Neural crest cell (in vitro differentiated cells): ENCODE measurements at regions not wholly inside any gene's neighbourhood (a gene's known extent, or its start where the extent isn't known, plus 50 kb on each side); places are given as distances from the start of the nearest gene placed in this dataset.

Source experiments
- DNase-seq: peaks from one replicate; pipeline ENCODE4 v3.0.0; 2021; ENCODE audit warnings: low read depth, mixed read lengths, low spot score
- H3K27ac Mint-ChIP-seq: one replicate; pipeline ENCODE4 v1.8.0; 2021; ENCODE audit warnings: mild to moderate bottlenecking, mixed read lengths; ENCODE audit not compliant: unreplicated experiment
- H3K27me3 Mint-ChIP-seq: 2 replicates; pipeline ENCODE4 v1.8.0; 2021; ENCODE audit warnings: low read depth, mild to moderate bottlenecking, mixed read lengths
- H3K36me3 Mint-ChIP-seq: 2 replicates; pipeline ENCODE4 v1.8.0; 2021; ENCODE audit warnings: low read depth, mild to moderate bottlenecking, mixed read lengths
- H3K4me1 Mint-ChIP-seq: 2 replicates; pipeline ENCODE4 v1.8.0; 2021; ENCODE audit warnings: mixed read lengths
- H3K4me3 Mint-ChIP-seq: one replicate; pipeline ENCODE4 v1.8.0; 2021; ENCODE audit warnings: mild to moderate bottlenecking, mixed read lengths
- H3K9me3 Mint-ChIP-seq: 2 replicates; pipeline ENCODE4 v1.8.0; 2021; ENCODE audit warnings: mixed read lengths
- CTCF ChIP-seq: fragments of 200-600 bp; sonication (generic); conservative IDR thresholded peaks from 2 replicates; pipeline ENCODE4 v1.5.0; 2021; ENCODE audit warnings: antibody characterized with exemption, mild to moderate bottlenecking

- Mint-ChIP-seq H3K9me3 (peaks cover 11% of the 10 kb centered on the region), H3K36me3 (peaks cover 1% of the 10 kb centered on the region), H3K4me1 (no peaks in the 10 kb centered on the region), H3K27me3 (no peaks in the 10 kb centered on the region), H3K27ac (no peak overlapping the region), H3K4me3 (no peak overlapping the region)
- DNase-seq: no peak
- no peak for TF ChIP-seq CTCF
Measured at GRCh38 chr7:145862212-145862611, 254.4 kb upstream of the CNTNAP2 start.

GRCh38 chr7:145860809-145861208, 255.8 kb upstream of the CNTNAP2 start:
- Mint-ChIP-seq H3K9me3 (peaks cover 9% of the 10 kb centered on the region), H3K36me3 (no peaks in the 10 kb centered on the region), H3K4me3 (no peak overlapping the region), H3K27me3 (no peaks in the 10 kb centered on the region), H3K4me1 (no peaks in the 10 kb centered on the region), H3K27ac (no peak overlapping the region)
- DNase-seq: no peak
- no peak for TF ChIP-seq CTCF

GRCh38 chr7:145850636-145851035, 266.0 kb upstream of the CNTNAP2 start:
- no peaks in the 10 kb centered on the region for H3K36me3 Mint-ChIP-seq
- H3K27me3 Mint-ChIP-seq: no peaks in the 10 kb centered on the region
- TF ChIP-seq CTCF: no peak
- H3K9me3 Mint-ChIP-seq: peaks cover 2% of the 10 kb centered on the region
- H3K27ac Mint-ChIP-seq: no peak overlapping the region
- H3K4me1 Mint-ChIP-seq: no peaks in the 10 kb centered on the region
- no peak for DNase-seq
- H3K4me3 Mint-ChIP-seq: no peak overlapping the region

- Mint-ChIP-seq H3K27ac (no peak overlapping the region), H3K4me3 (no peak overlapping the region), H3K4me1 (no peaks in the 10 kb centered on the region), H3K36me3 (no peaks in the 10 kb centered on the region), H3K9me3 (no peaks in the 10 kb centered on the region), H3K27me3 (no peaks in the 10 kb centered on the region)
- peak; percentile 60 for TF ChIP-seq CTCF
- peak; percentile 35 for DNase-seq
Measured at GRCh38 chr7:145848691-145849090, 267.9 kb upstream of the CNTNAP2 start.

- TF ChIP-seq CTCF: no peak
- no peaks in the 10 kb centered on the region for H3K27me3 Mint-ChIP-seq
- H3K36me3 Mint-ChIP-seq: no peaks in the 10 kb centered on the region
- H3K27ac Mint-ChIP-seq: no peak overlapping the region
- H3K4me3 Mint-ChIP-seq: no peak overlapping the region
- H3K4me1 Mint-ChIP-seq: no peaks in the 10 kb centered on the region
- DNase-seq: no peak
- H3K9me3 Mint-ChIP-seq: no peaks in the 10 kb centered on the region
Measured at GRCh38 chr7:145845345-145845744, 271.3 kb upstream of the CNTNAP2 start.

GRCh38 chr7:145839814-145840213, 276.8 kb upstream of the CNTNAP2 start:
- H3K36me3 Mint-ChIP-seq: no peaks in the 10 kb centered on the region
- H3K9me3 Mint-ChIP-seq: peaks cover 8% of the 10 kb centered on the region
- no peak for TF ChIP-seq CTCF
- H3K27me3 Mint-ChIP-seq: no peaks in the 10 kb centered on the region
- no peak overlapping the region for H3K27ac Mint-ChIP-seq
- no peaks in the 10 kb centered on the region for H3K4me1 Mint-ChIP-seq
- no peak overlapping the region for H3K4me3 Mint-ChIP-seq
- DNase-seq: no peak
